MV-4-11 (cell line): ENCODE measurements at regions not wholly inside any gene's neighbourhood (a gene's known extent, or its start where the extent isn't known, plus 50 kb on each side); places are given as distances from the start of the nearest gene placed in this dataset.
A peak's percentile ranks its signal among the peaks of the same experiment; 100 is the strongest.

Source experiments
- DNase-seq: peaks from one replicate; lab custom pipeline; 2025; lab: John Stamatoyannopoulos, UW

DNA sequence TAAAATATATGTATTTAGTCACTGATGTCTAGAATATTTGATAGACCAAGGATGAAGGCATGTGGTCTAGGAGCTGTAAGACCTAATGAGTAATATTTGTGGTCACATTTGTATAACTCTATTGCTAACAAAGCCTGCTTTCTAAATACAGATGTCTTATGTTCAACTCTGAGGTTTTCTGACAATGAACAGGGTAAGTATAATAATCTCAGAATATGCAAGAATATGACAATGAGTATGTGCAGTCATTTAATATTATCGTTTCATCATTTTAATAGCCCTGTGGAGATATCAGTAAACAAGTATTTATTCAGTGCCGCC is 389.6 kb downstream of the LRIG3 start:
- no peak for DNase-seq

DNA sequence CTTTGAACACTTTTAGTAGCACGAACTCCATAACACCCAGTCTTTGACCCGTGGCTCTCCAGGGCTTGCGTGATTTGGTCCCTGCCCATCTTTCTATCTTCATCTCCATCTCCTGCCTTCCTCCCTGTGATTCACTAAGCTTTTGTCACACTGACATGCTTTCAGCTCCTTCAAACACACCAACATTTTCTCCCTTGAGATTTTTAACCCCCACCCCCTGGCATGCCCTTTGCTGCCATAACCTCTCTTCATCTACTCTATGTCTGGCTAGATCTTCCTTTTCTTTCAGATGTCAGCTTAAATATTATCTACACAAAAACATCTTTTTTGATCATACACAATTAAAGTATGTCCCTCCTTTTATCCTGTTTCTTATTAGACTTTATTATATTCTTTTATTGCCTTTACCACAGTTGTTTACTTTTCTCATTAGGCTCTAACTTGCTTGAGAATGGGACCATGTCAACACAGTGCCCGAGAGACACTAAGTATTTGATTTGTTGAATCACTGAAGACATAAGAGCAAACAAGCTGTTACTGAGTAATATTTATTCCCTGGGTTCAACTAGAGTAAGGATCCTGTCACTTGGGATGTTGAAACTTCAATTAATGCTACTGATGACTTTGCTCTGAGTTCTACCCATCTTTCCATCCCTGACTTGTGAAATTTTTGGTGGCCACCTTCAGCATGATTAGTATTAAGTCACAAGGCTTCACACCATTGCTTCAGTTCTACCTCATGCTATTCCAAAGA is 387.3 kb downstream of the LRIG3 start:
- DNase-seq: no peak

DNA sequence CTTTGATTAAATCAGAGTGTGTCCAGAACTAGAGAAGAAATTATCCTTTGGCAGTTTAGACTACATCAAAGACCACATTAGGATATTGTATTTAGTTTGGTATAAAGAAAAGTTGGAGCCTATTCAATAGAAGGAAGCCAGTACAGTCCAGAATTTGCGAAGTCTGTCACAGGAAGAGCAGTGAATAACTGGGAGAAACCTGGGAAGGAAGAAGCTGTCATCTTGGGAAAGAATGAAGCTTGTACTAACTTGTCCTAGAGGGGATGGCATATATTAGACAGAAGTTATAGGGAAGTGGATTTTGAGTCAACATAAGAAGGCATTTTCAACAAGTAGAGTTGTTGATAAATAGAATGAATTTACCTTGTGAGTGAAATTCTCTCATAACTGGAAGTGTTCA is 386.7 kb downstream of the LRIG3 start:
- DNase-seq: no peak

DNA sequence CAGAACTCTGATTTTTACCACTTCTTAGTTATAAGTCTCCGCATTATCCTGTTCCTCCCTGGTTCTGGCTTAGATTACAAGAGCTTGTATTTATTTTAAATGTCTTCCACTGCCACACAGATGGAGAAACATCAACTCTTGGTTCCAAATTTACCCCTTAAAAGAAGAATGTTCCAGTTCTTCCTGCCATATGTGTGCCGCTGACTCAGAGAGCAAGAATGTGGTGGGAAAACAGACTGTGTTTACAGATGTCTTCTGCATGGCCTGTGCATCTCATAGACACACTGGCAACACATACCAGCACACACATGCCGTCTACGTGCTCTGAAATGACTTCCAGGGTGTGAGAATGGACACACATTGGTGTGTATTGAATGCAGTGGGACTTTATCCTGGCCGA is 383.0 kb downstream of the LRIG3 start:
- DNase-seq: no peak

DNA sequence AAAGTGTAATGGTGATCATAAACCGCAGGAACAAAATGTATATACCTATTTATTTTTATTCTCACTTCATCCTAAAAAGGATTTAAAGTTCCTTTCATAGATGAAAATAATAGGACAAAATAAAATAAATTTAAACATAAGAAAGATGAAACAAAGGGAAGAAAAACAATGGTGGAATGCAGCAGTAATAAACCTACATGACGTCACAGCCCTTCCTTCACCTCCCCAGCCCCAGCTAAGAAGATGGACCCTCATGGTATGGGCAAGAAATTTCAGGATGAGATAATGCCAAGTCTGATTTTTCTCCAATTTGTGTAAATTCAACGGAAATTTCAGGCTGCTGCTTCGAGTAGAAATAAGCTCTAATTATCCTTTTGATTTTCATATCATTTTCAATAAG is 381.0 kb downstream of the LRIG3 start:
- DNase-seq: no peak

DNA sequence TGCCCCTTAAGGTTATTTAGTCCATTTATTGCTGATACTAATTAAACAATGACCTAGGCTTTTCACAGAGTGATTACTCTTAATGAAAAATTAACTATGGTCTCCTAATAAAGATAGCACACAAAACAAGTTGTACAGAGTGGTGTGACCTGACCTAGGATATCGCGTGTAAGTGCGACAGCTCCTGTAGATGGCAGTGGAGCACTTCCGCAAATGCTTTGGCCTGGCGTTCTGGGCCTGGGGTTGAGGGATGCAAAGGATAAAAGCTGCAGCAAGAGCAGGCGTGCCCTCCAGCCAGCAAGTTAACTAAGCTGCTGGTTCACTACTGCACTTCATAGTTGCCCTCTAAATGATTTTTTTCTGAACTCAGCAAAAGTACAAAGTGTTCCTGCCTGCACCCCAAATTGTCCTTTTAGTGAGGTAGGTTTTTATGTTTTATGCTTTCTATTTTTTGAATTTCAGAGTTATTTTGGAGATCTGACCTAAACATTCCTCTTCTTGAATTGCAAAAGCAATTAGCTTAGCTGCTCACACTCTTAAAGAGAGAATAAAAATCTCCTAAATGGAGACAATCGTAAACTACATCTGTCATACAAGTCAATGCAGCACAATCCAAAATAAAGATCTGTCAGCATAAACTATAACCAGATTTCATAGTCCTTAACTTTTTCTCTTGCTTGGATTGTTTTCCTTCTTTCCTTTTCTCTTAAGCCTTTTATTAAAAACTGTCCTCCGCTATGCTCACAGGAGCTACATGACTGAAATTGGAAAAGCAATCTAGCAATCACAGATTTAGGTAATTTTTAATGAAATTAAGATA is 379.6 kb downstream of the LRIG3 start:
- DNase-seq: peak; percentile 44

DNA sequence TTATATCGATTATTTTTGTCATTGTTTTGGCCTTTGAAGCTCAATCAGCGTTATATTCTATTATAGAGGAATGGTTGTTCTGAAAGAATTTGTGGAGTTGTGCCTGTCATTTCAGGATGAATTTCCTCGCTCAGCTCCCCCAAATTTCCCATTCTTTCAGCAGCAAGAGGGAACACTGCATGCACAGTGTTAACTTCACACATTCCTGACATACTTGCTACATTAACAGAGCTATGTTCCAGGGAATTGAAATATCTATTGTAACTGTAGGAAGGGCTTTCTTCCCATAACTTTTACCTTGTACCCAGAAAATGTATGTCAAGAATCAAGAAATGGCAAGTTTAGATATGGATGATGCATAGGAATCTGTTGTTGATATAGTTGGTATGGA is 379.0 kb downstream of the LRIG3 start:
- DNase-seq: no peak

DNA sequence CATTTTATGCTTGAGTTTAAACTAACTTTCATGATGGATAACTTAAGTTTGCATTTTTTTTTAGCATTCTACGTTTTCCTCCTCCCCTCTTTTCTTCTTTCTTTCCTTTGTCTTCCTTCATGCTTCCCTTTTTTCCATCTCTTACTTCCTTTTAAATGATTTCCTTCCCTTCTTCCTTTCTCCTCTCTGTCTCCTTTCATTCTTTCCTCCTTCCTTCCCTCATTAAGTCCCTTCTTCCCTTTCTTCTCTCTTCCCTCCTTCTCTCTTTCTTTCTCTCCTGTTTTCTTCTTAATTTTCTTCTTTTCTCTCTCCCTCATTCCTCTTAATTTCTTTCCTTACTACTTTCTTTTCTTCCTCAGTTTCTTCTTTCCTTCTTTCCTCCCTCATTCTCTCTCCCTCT is 376.0 kb downstream of the LRIG3 start:
- DNase-seq: no peak

DNA sequence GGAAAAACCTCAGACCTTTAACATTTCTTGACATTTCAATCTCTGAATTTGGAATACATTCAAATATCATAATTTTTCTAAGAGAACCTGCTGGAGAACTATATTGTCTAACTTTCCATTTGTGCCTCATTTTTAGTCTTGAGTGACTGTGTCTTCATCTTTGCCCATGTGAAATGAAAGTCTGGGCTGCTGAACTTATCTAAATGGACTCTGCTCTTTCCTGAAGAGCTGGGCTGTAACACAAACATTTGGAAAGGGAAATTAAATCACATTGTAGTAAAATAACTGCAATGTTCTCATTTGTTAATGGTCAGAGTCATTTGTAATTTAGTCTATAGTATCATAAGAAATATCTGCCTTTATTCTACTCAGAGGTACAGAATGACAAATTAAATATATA is 373.1 kb downstream of the LRIG3 start:
- DNase-seq: no peak

DNA sequence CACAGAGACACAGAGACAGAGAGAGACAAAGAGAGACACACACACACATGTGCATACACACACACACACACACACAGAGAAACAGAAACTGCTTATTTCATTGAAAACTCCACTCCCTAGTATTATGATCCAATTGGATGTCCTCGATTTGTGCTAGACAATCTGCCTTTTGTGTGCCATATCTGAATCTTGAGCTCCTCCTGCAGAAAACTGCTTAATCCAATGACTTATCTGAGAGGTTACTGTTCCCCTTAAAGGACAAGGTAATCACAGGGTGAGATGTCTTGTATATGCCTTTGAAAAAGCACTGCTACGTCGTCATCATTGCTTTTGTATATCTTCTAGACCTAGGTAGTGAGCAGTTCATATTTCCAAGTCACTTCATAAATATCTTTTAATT is 371.5 kb downstream of the LRIG3 start:
- no peak for DNase-seq

DNA sequence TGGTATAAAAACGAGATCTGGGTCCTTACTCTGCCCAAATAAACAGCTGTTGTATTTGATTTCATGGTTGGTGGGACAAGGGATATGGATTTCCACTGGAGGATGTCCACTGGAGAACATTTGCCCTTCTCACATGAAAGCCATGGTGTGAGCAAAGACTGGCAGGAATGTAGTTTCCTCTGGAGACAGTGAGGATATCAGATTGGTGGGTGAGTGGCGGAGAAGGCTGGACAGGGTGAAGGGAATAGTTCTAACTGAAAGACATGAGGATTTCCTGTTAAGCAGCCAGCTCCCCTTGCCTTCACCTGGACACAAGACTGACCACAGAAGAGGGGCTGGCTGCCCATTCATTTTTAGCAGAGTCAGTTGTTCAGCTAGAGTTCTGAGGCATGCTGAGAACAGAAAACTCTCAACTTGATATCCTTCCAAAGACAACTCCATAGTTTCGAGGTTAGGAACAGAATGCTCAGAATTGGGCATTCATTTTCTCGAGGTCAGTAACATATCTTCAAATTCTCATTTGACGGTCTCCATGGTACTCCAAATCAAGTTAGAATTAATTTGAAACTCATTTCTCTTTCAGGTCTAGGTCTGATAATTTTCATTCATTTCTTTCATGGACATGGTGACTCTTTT is 365.7 kb downstream of the LRIG3 start:
- no peak for DNase-seq

DNA sequence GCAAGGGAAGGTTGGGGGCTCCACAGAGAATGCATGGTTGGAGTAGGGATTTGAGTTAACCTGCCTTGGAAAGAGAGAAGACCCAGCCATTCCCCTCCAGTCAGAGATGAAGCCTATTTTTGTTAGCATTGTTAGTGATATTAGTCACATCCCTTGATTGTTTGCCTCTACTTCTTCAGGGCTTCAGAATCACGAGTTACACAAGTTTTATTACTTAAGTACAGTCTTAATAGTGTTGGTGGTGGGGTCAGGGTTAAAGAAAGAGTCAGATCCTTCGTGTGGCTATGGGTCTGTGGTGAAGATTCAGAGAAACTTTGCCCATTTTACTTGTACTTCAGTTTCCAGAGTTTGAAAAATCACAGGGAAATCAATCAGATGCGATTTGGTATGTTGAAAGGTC is 363.1 kb downstream of the LRIG3 start:
- DNase-seq: no peak

DNA sequence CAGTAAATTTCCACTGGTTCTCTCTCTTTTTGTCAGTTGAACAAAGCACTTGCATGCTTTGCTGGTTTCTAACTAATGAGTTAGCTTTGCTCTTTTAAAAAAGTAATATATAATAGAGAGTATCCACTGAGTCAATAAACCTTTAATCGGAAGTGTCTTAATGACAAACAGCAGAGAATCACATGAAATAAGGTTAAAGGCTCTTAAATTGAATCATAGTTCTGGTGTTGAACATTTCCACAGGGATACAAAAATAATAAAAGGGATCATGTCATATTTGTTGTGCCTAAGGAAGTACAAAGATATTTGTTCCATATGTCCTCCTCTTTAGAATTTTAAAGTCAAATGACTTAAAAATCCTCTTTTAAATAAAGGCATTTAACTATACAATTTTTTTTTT is 362.6 kb downstream of the LRIG3 start:
- no peak for DNase-seq

DNA sequence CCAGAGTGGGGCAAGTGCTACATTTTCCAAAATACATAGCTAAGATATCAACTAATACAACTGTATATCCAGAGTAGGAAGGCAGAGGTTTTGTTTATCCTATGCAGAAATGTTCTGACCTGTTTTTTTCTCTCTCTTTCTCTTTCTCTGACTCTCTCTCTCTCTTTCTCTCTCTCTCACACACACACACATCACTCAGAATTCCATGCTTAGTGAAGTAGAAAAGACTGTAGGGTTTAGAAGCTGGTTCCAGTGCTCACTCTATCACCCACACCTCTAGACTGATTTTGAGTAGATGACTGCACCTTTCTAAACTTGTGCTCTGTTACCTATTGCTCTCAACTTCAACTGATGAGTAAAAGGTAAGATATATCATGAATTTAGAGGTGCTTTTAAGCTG is 356.7 kb downstream of the LRIG3 start:
- no peak for DNase-seq

DNA sequence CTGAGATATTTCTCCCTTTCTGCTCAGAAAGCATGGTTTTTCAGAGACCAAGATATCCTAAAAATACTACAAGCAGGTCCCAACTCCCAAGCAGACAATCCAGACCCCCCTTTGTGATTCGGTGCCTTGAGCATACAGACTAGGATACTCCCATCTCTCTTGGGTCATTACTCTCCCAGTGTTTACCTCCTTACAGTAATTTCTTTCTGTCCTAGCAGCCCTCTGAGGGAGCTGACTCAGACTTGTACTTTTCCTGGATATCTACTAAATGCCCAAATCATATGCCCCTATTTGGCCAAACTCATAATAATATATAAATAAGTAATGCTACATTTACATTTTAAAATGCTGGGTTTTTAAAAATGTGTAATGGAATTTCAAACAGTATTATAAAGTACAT is 355.6 kb downstream of the LRIG3 start:
- no peak for DNase-seq

DNA sequence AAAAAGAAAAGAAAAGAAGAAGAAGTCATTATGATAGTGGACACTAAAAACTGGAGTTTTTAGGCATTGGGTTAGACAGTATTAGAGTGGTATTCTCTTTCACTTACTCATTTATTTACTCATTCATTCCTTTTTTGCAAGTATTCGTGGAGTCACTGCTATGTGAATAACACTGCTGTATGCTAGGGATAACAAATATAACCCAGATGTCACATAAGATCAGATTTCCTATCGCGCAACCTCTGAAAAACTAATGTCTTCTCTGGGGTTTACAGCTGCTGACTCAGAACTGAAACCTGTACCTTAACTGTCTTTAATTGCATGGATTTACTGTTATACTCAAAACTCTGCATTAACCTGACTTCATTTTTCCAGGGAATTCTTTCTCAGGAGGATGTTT is 353.7 kb downstream of the LRIG3 start:
- DNase-seq: no peak

DNA sequence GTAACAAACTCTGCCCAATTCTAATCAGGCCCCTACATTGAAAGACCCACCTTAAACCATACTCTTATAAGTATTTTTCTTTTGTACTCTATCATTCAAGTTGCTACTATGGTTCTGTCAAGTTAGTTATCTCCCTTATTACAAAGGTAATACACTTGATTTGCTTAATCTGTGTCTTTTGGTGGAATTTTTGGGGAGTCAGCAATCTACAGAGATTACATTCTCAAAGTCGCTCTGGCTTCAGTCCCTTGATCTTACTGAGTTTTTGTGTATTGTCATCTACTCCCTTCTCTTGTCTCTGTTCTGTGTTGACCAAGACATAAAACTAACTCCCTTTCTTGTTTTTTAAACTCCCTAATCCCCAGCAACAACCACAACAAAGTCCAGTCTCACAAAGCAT is 353.1 kb downstream of the LRIG3 start:
- DNase-seq: no peak

DNA sequence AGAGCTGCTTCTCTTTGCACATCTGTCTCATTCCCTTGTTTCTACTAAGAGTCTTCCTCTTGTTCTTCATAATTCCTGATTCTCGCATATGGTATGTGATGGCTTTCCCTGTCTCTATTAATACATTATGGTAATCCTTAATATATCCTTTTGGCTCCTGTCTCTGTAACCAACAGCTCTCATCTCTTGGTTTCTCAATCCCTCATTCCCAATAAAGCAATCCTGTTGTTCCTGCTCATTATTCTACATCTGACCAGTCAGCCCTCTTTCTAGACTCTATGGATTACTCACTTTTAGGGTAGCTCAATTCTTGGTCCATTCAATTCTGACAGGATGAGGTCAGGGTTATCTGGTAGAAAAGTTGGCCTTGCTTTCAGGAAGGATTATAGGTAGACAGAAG is 349.9 kb downstream of the LRIG3 start:
- DNase-seq: no peak

DNA sequence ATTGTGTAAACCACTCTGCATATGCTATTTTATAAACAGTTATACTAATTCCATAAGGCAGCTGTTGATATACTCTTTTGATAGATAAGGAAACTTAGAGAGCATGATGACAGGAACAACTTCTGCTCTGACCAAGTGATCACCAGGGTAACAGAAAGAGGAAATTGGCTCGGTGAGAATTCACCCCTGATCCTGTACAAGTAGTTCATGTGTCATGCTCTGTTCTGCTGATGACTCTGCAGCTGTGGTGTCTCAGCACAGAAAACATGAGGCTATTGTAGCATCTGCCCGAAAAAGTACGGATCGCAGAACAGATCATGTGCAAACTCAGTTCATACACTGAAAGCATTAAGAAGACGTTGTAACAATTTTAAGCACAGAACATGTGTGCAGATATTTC is 345.0 kb downstream of the LRIG3 start:
- peak; percentile 39 for DNase-seq

DNA sequence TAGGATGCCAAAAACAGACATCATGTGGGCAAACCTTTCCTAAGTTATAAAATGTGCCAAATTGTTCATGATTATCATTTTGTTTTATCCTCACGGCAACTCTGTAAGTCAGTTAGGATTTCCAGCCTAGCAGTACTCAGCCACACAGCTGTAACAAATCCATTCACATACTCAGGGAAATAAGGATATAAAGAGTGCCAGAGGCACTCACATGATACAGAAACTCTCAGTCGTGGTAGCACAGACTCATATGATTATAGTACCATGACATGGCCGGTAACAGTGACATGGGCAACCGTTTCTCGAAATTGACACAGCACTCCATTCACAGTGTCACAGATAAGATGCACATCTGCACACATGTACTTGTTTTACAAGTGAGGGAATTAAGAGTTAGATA is 344.2 kb downstream of the LRIG3 start:
- DNase-seq: no peak

DNA sequence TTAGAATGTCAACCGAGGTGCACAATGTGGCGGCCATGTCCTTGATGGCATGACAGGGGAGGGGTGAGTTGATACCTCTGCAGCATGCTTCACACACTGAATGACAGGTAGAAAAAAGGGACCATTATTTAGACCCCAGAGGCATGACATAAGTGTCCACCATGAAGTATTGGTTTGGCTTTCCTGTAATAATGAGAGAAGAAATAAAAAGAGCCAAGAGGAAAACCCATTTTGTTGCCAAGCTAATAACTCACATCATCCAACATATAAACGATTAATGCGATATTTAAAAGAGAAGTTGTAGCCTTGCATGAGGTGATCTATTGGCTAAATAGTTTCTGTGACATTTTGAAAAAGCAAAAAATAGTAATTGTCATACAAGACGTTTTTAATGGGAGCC is 343.4 kb downstream of the LRIG3 start:
- DNase-seq: no peak

DNA sequence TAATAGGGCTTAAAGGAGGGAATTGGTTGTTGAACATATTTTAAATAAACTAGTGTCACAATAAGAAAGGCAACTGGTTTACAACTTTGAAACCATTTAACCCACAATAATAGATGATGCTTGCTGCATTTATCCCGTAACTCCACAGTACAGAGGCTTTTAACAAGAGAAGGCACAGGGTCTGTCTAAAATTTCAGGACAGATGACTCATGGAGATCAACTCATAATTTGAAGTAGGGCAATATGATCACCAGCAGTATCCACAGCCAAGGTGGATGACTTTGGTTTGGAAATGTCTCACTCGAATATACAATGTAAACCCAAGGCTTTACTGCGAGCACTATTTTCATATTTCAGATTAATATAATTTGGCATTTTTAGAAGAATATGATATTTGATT is 340.2 kb downstream of the LRIG3 start:
- DNase-seq: no peak

DNA sequence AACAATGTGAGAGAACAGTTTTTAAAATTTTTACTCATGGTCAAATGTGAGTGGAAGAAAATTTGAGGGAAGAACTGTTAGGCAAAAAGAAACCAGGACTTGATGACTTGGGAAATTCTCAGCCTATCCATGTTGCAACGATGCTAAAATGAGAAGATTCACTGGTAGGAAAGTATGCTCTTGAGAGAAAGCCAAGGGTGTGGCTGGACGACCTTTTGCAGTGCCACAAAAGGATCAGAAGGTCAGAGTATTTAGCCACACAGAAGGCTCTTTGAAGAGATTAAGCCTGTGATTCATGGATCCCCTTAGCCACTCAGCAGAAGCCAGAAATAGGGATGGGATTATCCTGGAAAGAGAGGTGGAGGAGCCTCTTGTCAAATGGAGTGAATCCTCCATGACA is 336.8 kb downstream of the LRIG3 start:
- no peak for DNase-seq
